ENCODE measurements at regions not wholly inside any gene's neighbourhood (a gene's known extent, or its start where the extent isn't known, plus 50 kb on each side); places are given as distances from the start of the nearest gene placed in this dataset.

- no peak for TF ChIP-seq CTCF (IDR thresholded peaks at IDR 0.05; ENCODE audit: low read depth, low read length)
- Histone ChIP-seq H3K9me3 (no peaks in the 10 kb centered on the region), H3K4me1 (no peaks in the 10 kb centered on the region), H3K4me3 (ENCODE audit: low read depth, low read length) (no peak overlapping the region), H3K27me3 (no peaks in the 10 kb centered on the region), H3K36me3 (no peaks in the 10 kb centered on the region)
- DNase-seq, result no peak
These were observed 124.6 kb upstream of the CDH4 start for GRCh38 chr20:61127311-61128039.

GRCh38 chr20:61128701-61129269 lies 123.3 kb upstream of the CDH4 start:
- Histone ChIP-seq H3K4me1 (no peaks in the 10 kb centered on the region), H3K36me3 (no peaks in the 10 kb centered on the region), H3K9me3 (no peaks in the 10 kb centered on the region), H3K27me3 (no peaks in the 10 kb centered on the region), H3K4me3 (ENCODE audit: low read depth, low read length) (no peak overlapping the region)
- DNase-seq, result no peak
- TF ChIP-seq CTCF (IDR thresholded peaks at IDR 0.05; ENCODE audit: low read depth, low read length), result no peak

GRCh38 chr20:61129311-61129710 lies 122.8 kb upstream of the CDH4 start:
- Histone ChIP-seq H3K4me3 (ENCODE audit: low read depth, low read length) (no peak overlapping the region), H3K9me3 (no peaks in the 10 kb centered on the region), H3K4me1 (no peaks in the 10 kb centered on the region), H3K27me3 (no peaks in the 10 kb centered on the region), H3K36me3 (no peaks in the 10 kb centered on the region)
- no peak for DNase-seq
- TF ChIP-seq CTCF (IDR thresholded peaks at IDR 0.05; ENCODE audit: low read depth, low read length), result no peak

- TF ChIP-seq CTCF (IDR thresholded peaks at IDR 0.05; ENCODE audit: low read depth, low read length), result no peak
- DNase-seq, result no peak
These were observed 121.9 kb upstream of the CDH4 start for GRCh38 chr20:61130156-61130555.

GRCh38 chr20:61131944-61132343 lies 120.1 kb upstream of the CDH4 start:
- no peak for TF ChIP-seq CTCF (IDR thresholded peaks at IDR 0.05; ENCODE audit: low read depth, low read length)
- Histone ChIP-seq H3K9me3 (no peaks in the 10 kb centered on the region), H3K4me1 (no peaks in the 10 kb centered on the region), H3K4me3 (ENCODE audit: low read depth, low read length) (no peak overlapping the region), H3K36me3 (no peaks in the 10 kb centered on the region), H3K27me3 (no peaks in the 10 kb centered on the region)
- no peak for DNase-seq

More at GRCh38 chr20:61130156-61130555, 121.9 kb upstream of the CDH4 start:
- H3K27me3 ChIP-seq, result no peaks in the 10 kb centered on the region
- H3K9me3 ChIP-seq, result no peaks in the 10 kb centered on the region
- no peak overlapping the region for H3K4me3 ChIP-seq (ENCODE audit: low read depth, low read length)
- H3K36me3 ChIP-seq, result no peaks in the 10 kb centered on the region
- no peaks in the 10 kb centered on the region for H3K4me1 ChIP-seq

- no peaks in the 10 kb centered on the region for H3K27me3 ChIP-seq
- no peak for TF ChIP-seq CTCF (IDR thresholded peaks at IDR 0.05; ENCODE audit: low read depth, low read length)
These were observed 118.5 kb upstream of the CDH4 start for GRCh38 chr20:61133611-61134010.

More at GRCh38 chr20:61133611-61134010, 118.5 kb upstream of the CDH4 start:
- no peak overlapping the region for H3K4me3 ChIP-seq (ENCODE audit: low read depth, low read length)
- H3K36me3 ChIP-seq, result no peaks in the 10 kb centered on the region
- H3K9me3 ChIP-seq, result no peaks in the 10 kb centered on the region
- no peaks in the 10 kb centered on the region for H3K4me1 ChIP-seq
- no peak for DNase-seq
